PC-9 (cell line): ENCODE measurements at regions not wholly inside any gene's neighbourhood (a gene's known extent, or its start where the extent isn't known, plus 50 kb on each side); places are given as distances from the start of the nearest gene placed in this dataset.

Experiments
- EZH2 ChIP-seq: fragments of 200-600 bp; sonication (generic); IDR thresholded peaks from 2 replicates; pipeline ENCODE4 v1.8.0; 2017; ENCODE audit warnings: antibody characterized with exemption, low read depth
- TF ChIP-seq, protein P1 (sequence below): fragments of 200-600 bp; sonication (generic); conservative IDR thresholded peaks from 2 replicates; pipeline ENCODE4 v1.6.1; 2017; ENCODE audit warnings: mixed run types, antibody characterized with exemption, mild to moderate bottlenecking, moderate library complexity

DNA sequence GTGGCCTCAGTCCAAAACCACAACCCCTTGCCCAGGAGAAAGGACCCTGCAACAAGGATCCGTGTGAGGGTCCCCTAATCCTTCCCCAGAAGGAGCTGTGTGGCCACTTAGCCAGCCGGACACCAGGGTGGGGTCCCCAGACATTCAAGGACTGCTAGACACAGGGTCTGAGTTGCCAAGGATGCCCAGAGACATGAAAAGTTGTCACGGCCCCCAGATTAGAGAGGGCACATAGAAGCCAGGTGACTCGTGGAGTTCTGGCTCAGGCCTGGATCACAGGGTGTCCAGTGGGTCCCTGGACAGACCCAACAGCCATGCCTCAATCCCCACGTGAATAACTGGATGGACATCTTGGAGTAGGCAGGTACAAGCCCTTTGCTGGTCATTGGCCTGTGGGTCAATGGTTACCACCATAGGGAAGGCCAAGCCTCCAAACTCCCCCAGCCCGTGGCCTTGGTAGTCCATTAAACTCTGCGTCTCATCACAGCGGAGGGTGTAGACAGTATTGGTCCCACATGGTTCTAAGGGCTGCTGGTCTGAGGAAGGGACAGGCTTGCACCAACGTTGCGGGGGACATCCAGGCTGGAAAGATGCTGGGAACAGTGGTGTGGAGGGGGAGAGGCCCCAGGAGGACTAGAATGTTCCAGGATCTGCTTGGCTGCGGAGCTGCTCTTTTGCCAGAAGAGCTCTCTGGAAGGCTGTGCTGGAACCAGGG is 205.9 kb upstream of the PPP2R2D start:
- TF ChIP-seq, protein P1, sequence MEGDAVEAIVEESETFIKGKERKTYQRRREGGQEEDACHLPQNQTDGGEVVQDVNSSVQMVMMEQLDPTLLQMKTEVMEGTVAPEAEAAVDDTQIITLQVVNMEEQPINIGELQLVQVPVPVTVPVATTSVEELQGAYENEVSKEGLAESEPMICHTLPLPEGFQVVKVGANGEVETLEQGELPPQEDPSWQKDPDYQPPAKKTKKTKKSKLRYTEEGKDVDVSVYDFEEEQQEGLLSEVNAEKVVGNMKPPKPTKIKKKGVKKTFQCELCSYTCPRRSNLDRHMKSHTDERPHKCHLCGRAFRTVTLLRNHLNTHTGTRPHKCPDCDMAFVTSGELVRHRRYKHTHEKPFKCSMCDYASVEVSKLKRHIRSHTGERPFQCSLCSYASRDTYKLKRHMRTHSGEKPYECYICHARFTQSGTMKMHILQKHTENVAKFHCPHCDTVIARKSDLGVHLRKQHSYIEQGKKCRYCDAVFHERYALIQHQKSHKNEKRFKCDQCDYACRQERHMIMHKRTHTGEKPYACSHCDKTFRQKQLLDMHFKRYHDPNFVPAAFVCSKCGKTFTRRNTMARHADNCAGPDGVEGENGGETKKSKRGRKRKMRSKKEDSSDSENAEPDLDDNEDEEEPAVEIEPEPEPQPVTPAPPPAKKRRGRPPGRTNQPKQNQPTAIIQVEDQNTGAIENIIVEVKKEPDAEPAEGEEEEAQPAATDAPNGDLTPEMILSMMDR = no peak
- TF ChIP-seq EZH2 = no peak
